Stimulated activated CD4-positive, alpha-beta T cell treated with anti-CD3 and anti-CD28 coated beads, Interleukin-2, amount 100 ng/mL, for 24 hours (primary cell): ENCODE measurements at regions not wholly inside any gene's neighbourhood (a gene's known extent, or its start where the extent isn't known, plus 50 kb on each side); places are given as distances from the start of the nearest gene placed in this dataset.
"Not testable (repeated sequence)": the region's sequence is repeated elsewhere in the genome, so short reads cannot be mapped to it uniquely, and the experiment has no call there.

Source experiments
- DNase-seq, 2 donors: peaks; one replicate each; pipeline ENCODE4 v3.0.0-alpha.2; 2020

GRCh38 chr4:20046931-20047677 lies 204.6 kb upstream of the SLIT2 start:
- DNase-seq: no peak

DNA sequence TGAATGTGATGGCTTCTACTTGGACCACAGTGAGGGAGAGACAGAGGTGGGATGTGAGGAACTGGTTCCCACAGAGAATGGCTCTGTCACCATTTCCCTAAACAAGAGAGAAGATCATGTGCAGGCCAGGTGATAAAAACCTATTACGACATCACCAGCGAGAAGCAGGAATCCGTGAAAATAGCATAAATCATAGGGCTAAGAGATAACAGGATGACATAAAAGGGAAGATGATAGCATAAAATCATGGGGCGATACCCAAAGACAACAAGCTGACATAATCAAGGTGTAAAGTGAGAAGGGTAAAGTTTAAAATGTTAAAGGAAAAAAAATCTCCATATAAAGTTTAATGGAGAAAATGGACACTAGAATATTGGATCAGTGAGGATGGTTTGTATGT lies 205.5 kb upstream of the SLIT2 start:
- no peak for DNase-seq

- no peak for DNase-seq
Measured at GRCh38 chr4:20044966-20045365, 206.7 kb upstream of the SLIT2 start.

- no peak for DNase-seq
Measured at GRCh38 chr4:20044502-20044911, 207.2 kb upstream of the SLIT2 start.

GRCh38 chr4:20043991-20044390 lies 207.7 kb upstream of the SLIT2 start:
- DNase-seq: no peak

DNA sequence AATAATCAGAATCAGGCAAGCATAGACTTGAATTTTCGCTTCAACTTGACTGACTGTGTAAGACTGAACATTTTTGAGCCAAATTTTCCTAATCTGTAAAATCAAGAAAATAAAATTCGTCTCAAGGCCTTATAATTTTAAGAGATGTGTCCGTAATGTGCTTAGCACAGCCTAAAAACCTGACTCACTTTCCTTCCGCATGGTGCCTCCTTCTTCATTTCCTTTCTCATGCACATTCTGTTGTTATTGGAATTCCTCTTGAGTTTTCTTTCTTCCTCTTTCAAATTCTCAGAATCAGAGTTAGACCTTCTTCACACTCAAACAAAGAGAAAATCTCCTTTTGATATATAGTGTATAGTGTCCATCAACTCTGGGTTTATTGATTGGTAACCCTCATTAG lies 208.9 kb upstream of the SLIT2 start:
- no peak for DNase-seq

- DNase-seq: no peak
Measured at GRCh38 chr4:20041839-20042407, 209.8 kb upstream of the SLIT2 start.

GRCh38 chr4:20037745-20038144 lies 214.0 kb upstream of the SLIT2 start:
- no peak for DNase-seq

- no peak for DNase-seq
Measured at GRCh38 chr4:20030108-20030507, 221.6 kb upstream of the SLIT2 start.

DNA sequence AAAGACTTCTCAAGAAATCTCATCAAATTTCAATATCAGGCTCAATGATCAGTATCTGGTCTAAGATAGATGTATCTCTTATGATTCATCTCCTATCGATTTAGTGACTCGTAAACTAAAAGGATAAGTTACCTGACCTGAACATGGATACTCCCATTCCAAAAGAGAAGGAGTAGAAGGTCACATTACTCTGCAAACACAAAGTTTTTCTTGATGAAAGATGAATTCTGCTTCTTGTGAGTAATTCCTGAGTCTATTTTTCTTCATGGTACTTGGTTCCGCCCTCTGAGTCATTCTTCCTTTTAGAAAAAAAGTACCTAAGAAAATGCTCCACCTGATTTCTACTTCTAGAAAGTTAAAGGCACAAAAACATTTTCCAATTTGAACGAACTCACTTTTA lies 223.1 kb upstream of the SLIT2 start:
- DNase-seq: no peak

GRCh38 chr4:20026456-20026855 lies 225.2 kb upstream of the SLIT2 start:
- no peak for DNase-seq

DNA sequence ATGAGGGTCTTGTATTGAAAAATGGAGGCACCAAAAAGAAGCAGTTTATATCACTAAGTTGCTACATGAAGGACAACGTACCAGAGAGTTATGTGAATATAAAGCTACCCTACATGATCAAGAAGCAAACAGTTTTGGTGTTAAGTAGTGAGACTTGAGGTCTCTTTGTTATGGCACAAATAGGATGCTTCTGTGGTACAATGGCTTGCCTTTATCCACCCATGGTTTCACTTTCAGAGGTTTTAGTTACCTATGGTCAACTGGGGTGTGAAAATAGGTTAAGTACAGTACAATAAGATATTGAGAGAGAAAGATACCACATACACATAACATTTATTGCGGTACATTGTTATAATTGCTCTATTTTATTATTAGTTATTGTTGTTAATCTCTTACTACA lies 229.2 kb upstream of the SLIT2 start:
- DNase-seq: no peak

- no peak for DNase-seq
Measured at GRCh38 chr4:20020056-20020455, 231.6 kb upstream of the SLIT2 start.

DNA sequence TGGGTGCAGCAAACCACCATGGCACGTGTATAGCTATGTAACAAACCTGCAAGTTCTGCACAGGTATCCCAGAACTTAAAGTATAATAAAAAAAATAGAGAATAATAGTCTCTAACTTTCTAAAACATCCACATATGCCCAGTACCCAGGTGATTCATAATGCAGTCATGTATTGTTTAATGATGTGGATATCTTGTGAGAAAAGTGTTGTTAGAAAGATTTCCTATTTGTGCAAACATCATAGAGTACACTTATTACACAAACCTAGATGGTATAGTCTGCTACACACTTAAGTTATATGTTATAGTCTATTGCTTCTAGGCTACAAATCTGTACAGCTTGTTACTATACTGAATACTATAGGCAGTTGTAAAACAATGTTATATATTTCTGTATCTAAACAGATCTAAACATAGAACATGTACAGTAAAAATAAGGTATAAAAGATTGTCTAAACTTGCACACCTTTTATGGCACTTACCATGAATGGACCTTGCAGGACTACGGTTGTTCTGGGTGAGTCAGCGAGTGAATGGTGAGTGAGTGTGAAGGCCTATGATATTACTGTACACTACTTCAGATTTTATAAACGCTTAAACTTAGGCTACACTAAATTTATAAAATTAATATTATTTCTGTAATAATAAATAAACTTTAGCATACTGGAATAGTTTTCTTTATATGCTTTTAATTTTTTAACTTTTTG lies 232.2 kb upstream of the SLIT2 start:
- no peak for DNase-seq

GRCh38 chr4:20017777-20018115 lies 234.0 kb upstream of the SLIT2 start:
- no peak for DNase-seq

GRCh38 chr4:20017070-20017776 lies 234.5 kb upstream of the SLIT2 start:
- no peak for DNase-seq

DNA sequence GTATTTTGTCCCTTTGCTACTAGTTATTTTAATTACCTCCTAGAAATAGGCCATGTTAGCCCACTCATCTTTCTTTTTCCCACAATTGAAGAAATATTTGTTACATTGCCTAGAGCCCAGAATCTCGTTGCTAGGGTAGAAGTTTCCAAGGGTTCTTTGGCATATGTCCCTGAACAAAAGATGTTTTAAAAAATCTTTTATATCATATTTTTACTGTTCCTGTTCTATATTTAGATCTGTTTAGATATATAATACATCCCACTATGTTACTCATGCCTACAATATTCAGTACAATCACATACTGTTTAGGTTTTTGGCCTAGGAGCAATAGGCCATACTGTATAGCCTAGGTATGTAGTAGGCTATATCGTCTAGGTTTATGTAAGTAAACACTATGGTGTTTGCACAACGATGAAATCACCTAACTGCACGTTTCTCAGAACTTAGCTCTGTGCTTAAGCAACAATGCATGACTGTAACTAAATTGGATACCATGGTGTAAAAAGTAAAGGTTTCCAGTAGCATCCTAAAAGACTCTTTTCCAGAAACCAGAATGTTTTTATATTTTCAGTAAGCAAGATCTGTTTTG lies 236.0 kb upstream of the SLIT2 start:
- no peak for DNase-seq

DNA sequence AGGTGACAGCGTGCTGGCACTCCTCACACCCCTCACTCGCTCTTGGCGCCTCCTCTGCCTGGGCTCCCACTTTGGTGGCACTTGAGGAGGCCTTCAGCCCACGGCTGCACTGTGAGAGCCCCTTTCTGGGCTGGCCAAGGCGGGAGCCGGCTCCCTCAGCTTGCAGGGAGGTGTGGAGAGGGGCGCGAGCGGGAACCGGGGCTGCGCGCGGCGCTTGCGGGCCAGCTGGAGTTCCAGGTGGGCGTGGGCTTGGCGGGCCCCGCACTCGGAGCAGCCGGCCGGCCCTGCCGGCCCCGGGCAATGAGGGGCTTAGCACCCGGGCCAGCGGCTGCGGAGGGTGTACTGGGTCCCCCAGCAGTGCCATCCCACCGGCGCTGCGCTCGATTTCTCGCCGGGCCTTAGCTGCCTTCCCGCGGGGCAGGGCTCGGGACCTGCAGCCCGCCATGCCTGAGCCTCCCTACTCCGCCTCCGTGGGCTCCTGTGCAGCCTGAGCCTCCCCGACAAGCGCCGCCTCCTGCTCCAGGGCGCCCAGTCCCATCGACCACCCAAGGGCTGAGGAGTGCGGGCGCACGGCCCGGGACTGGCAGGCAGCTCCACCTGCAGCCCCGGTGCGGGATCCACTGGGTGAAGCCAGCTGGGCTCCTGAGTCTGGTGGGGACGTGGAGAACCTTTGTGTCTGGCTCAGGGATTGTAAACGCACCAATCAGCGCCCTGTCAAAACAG lies 247.7 kb upstream of the SLIT2 start:
- DNase-seq: not testable (repeated sequence)

DNA sequence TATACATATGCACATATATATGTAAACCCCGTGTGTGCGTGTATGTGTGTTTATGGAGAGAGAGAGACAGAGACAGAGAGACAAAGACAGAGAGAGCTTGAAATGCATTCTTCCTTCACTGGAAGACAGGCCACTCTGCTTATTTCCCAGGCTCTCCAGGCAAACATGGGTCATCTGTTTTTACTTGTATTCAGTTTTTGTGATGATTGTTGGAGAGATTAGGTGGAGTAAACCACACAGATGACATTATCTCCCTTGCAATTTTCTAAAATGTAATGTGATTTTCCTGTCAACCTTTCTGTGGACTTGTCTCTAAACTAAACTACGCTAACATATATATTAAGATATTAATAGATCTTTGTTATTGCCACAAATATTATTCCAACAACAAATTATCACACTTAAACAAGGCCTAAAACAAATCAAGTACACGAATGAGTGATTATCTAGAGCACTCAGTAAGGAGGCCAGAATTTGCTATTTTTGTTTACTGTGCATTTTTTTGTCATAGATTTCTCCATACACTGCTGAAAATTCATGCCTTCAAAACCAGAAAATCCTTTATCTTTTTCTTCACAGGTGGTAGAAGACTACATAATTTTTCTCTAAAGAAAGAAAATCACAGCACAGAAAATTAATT lies 251.8 kb upstream of the SLIT2 start:
- DNase-seq: no peak

DNA sequence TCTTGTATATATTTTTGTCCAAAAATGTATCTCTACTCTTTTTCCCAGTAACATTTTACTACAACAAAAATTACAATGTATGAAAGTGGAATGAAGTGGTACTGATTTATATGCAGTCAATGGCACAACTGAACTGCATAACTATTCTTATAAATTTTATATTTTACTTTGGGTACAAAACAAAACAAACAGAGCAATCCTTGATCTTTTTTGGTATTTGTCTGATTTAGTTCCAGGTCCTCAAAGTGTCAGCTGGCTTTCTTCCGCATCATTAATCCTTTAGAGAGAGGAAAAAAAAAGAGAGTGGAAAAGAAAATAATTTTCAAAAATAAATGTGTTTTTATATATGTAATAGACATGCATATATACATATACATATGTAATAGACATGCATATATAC lies 252.4 kb upstream of the SLIT2 start:
- DNase-seq: no peak

DNA sequence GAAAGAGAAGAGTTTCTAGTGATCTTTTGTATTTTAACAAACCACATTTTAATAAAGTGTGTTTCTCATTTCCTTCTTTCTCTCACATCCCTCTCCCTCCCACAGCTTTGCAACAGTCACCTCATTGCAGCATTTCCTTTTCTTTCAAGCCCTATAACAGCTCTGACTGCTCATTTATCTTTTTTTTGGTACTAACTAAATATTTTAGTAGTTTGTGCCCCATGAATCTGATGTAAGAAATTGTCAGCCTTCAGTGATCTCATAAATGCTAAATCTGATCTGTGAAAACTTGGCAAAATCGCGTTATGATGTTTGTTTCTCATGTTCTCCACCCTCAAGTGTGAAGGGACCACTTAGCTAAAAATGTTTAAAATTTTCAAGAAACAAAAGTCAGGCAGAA lies 258.5 kb upstream of the SLIT2 start:
- DNase-seq: no peak

- DNase-seq: no peak
Measured at GRCh38 chr4:19992471-19993093, 259.1 kb upstream of the SLIT2 start.
